ENCODE measurements at regions not wholly inside any gene's neighbourhood (a gene's known extent, or its start where the extent isn't known, plus 50 kb on each side); places are given as distances from the start of the nearest gene placed in this dataset.

GRCh38 chr18:68034296-68034695, 517.8 kb upstream of the DSEL start:
- Histone ChIP-seq H3K36me3 (ENCODE audit: insufficient read depth, low read length) (no peaks in the 10 kb centered on the region), H3K27me3 (ENCODE audit: control insufficient read depth in 1 of 2, insufficient read depth in 2 of 2, low read length in 2 of 2) (no peaks in the 10 kb centered on the region), H3K9ac (ENCODE audit: low read length) (no peak overlapping the region), H3K27ac (ENCODE audit: low read depth, low read length) (no peak overlapping the region), H3K4me1 (ENCODE audit: insufficient read depth, low read length) (no peaks in the 10 kb centered on the region), H3K9me3 (ENCODE audit: low read length) (no peaks in the 10 kb centered on the region), H3K4me3 (ENCODE audit: low read depth in 1 of 2, low read length in 2 of 2) (no peak overlapping the region)

GRCh38 chr18:68033466-68033865, 516.9 kb upstream of the DSEL start:
- no peak overlapping the region for H3K4me3 ChIP-seq (ENCODE audit: low read depth in 1 of 2, low read length in 2 of 2)
- no peak overlapping the region for H3K9ac ChIP-seq (ENCODE audit: low read length)
- H3K4me1 ChIP-seq (ENCODE audit: insufficient read depth, low read length): no peaks in the 10 kb centered on the region
- H3K9me3 ChIP-seq (ENCODE audit: low read length): no peaks in the 10 kb centered on the region
- H3K36me3 ChIP-seq (ENCODE audit: insufficient read depth, low read length): no peaks in the 10 kb centered on the region
- H3K27ac ChIP-seq (ENCODE audit: low read depth, low read length): no peak overlapping the region
- H3K27me3 ChIP-seq (ENCODE audit: control insufficient read depth in 1 of 2, insufficient read depth in 2 of 2, low read length in 2 of 2): no peaks in the 10 kb centered on the region

DNA sequence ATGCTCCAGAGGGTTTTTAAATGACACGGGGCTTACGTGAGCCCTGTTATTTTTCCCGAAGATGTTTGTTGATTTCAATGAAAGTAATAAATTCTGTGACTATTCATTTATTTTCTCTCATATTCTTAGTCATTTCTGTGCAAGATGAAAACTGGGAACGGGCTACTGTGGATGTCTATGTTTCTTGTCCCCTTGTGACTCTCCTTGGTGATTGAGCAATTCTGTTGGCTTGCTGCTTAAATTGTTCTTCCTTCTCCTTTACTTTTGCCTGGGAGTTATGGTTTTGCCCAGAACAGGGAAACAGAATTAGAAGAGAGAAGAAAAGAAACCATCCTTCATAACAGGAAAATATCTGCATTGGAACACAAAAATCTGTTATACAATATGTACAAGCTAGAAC, 508.2 kb upstream of the DSEL start:
- H3K4me3 ChIP-seq (ENCODE audit: low read depth in 1 of 2, low read length in 2 of 2): no peak overlapping the region
- no peaks in the 10 kb centered on the region for H3K4me1 ChIP-seq (ENCODE audit: insufficient read depth, low read length)
- no peak overlapping the region for H3K27ac ChIP-seq (ENCODE audit: low read depth, low read length)
- H3K27me3 ChIP-seq (ENCODE audit: control insufficient read depth in 1 of 2, insufficient read depth in 2 of 2, low read length in 2 of 2): no peaks in the 10 kb centered on the region
- H3K36me3 ChIP-seq (ENCODE audit: insufficient read depth, low read length): no peaks in the 10 kb centered on the region
- no peak overlapping the region for H3K9ac ChIP-seq (ENCODE audit: low read length)
- no peaks in the 10 kb centered on the region for H3K9me3 ChIP-seq (ENCODE audit: low read length)

DNA sequence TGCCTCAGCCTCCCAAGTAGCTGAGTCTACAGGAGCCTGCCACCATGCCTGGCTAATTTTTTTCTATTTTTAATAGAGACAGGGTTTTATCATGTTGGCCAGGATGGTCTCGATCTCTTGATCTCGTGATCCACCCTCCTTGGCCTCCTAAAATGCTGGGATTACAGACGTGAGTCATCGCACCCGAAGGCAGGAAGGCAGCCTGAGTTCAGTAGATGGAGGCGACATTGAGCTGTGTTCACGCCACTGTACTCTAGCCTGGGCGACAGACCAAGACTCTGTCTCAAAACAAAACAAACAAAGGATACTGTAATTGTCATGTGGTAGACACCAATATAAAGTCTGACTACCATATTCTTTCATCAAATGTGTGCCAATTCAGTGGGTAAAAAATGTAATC, 500.9 kb upstream of the DSEL start:
- Histone ChIP-seq H3K9me3 (ENCODE audit: low read length) (no peaks in the 10 kb centered on the region), H3K9ac (ENCODE audit: low read length) (no peak overlapping the region), H3K36me3 (ENCODE audit: insufficient read depth, low read length) (no peaks in the 10 kb centered on the region), H3K27me3 (ENCODE audit: control insufficient read depth in 1 of 2, insufficient read depth in 2 of 2, low read length in 2 of 2) (no peaks in the 10 kb centered on the region), H3K4me1 (ENCODE audit: insufficient read depth, low read length) (no peaks in the 10 kb centered on the region), H3K4me3 (ENCODE audit: low read depth in 1 of 2, low read length in 2 of 2) (no peak overlapping the region), H3K27ac (ENCODE audit: low read depth, low read length) (no peak overlapping the region)

DNA sequence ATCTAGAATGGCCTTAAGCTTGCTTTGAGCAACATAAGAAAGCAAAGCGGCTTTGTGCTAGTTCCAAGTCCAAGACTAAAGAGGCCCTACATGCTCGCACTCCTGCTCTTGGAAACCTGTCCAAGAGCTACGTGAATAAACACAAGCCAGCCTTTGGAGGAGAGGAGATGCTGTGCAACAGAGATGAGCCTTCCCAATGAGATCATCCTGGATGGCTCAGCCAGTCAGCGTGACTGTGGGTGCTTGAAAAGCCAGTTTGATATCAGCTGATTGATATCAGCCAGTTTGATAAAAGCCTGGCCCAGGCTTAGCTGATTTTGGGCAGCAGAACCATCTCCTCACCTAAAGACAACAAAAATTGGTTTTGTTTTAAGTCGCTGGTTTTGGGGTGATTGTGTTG, 481.0 kb upstream of the DSEL start:
- Histone ChIP-seq H3K4me3 (ENCODE audit: low read depth in 1 of 2, low read length in 2 of 2) (no peak overlapping the region), H3K9ac (ENCODE audit: low read length) (no peak overlapping the region), H3K4me1 (ENCODE audit: insufficient read depth, low read length) (no peaks in the 10 kb centered on the region), H3K27ac (ENCODE audit: low read depth, low read length) (no peak overlapping the region), H3K36me3 (ENCODE audit: insufficient read depth, low read length) (no peaks in the 10 kb centered on the region), H3K27me3 (ENCODE audit: control insufficient read depth in 1 of 2, insufficient read depth in 2 of 2, low read length in 2 of 2) (no peaks in the 10 kb centered on the region), H3K9me3 (ENCODE audit: low read length) (no peaks in the 10 kb centered on the region)

GRCh38 chr18:67995769-67996168, 479.2 kb upstream of the DSEL start:
- no peak overlapping the region for H3K9ac ChIP-seq (ENCODE audit: low read length)
- H3K4me1 ChIP-seq (ENCODE audit: insufficient read depth, low read length): no peaks in the 10 kb centered on the region
- no peaks in the 10 kb centered on the region for H3K27me3 ChIP-seq (ENCODE audit: control insufficient read depth in 1 of 2, insufficient read depth in 2 of 2, low read length in 2 of 2)
- H3K4me3 ChIP-seq (ENCODE audit: low read depth in 1 of 2, low read length in 2 of 2): no peak overlapping the region
- no peak overlapping the region for H3K27ac ChIP-seq (ENCODE audit: low read depth, low read length)
- H3K9me3 ChIP-seq (ENCODE audit: low read length): no peaks in the 10 kb centered on the region
- H3K36me3 ChIP-seq (ENCODE audit: insufficient read depth, low read length): no peaks in the 10 kb centered on the region

GRCh38 chr18:67980241-67980640, 463.7 kb upstream of the DSEL start:
- H3K27ac ChIP-seq (ENCODE audit: low read depth, low read length): no peak overlapping the region
- H3K4me1 ChIP-seq (ENCODE audit: insufficient read depth, low read length): no peaks in the 10 kb centered on the region
- no peaks in the 10 kb centered on the region for H3K36me3 ChIP-seq (ENCODE audit: insufficient read depth, low read length)
- H3K9me3 ChIP-seq (ENCODE audit: low read length): no peaks in the 10 kb centered on the region
- H3K9ac ChIP-seq (ENCODE audit: low read length): no peak overlapping the region
- no peak overlapping the region for H3K4me3 ChIP-seq (ENCODE audit: low read depth in 1 of 2, low read length in 2 of 2)
- H3K27me3 ChIP-seq (ENCODE audit: control insufficient read depth in 1 of 2, insufficient read depth in 2 of 2, low read length in 2 of 2): no peaks in the 10 kb centered on the region

GRCh38 chr18:67977067-67977616, 460.6 kb upstream of the DSEL start:
- H3K9ac ChIP-seq (ENCODE audit: low read length): no peak overlapping the region
- no peaks in the 10 kb centered on the region for H3K27me3 ChIP-seq (ENCODE audit: control insufficient read depth in 1 of 2, insufficient read depth in 2 of 2, low read length in 2 of 2)
- no peaks in the 10 kb centered on the region for H3K4me1 ChIP-seq (ENCODE audit: insufficient read depth, low read length)
- H3K27ac ChIP-seq (ENCODE audit: low read depth, low read length): no peak overlapping the region
- H3K36me3 ChIP-seq (ENCODE audit: insufficient read depth, low read length): no peaks in the 10 kb centered on the region
- no peak overlapping the region for H3K4me3 ChIP-seq (ENCODE audit: low read depth in 1 of 2, low read length in 2 of 2)
- no peaks in the 10 kb centered on the region for H3K9me3 ChIP-seq (ENCODE audit: low read length)

DNA sequence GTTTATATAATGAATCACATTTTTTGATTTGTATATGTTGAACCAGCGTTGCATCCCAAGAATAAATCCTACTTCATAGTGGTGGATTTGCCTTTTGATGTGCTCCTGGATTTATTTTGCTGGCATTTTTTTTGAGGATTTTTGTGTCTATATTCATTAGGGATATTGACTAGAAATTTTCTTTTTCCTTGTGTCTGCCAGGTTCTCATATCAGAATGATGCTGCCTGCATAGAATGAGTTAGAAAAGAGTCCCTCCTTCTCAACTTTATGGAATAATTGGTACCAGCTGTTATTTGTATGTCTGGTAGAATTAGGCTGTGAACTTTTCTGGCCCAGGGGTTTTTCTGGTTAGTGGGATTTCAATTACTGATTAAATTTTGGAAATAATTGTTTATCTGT, 457.4 kb upstream of the DSEL start:
- Histone ChIP-seq H3K9ac (ENCODE audit: low read length) (no peak overlapping the region), H3K4me3 (ENCODE audit: low read depth in 1 of 2, low read length in 2 of 2) (no peak overlapping the region), H3K4me1 (ENCODE audit: insufficient read depth, low read length) (no peaks in the 10 kb centered on the region), H3K27ac (ENCODE audit: low read depth, low read length) (no peak overlapping the region), H3K9me3 (ENCODE audit: low read length) (no peaks in the 10 kb centered on the region), H3K36me3 (ENCODE audit: insufficient read depth, low read length) (no peaks in the 10 kb centered on the region), H3K27me3 (ENCODE audit: control insufficient read depth in 1 of 2, insufficient read depth in 2 of 2, low read length in 2 of 2) (no peaks in the 10 kb centered on the region)

DNA sequence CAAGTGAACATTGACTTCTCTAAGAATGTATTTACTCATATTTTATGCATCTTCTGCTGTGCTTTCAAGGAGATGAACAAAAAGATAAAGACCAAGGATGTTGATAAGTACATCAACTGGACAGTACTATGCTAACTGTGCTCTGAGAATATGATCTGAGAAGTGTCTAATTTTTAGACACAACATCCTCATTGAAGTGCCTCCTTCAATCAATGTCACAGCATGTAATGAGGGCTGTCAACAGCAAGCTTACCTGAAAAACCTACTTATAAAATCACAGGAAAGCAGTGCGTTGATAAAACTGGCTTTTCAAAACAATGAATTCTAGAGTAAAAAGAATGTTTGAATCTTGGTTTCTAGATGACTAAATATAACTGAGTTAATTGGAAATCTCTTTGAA, 452.9 kb upstream of the DSEL start:
- H3K36me3 ChIP-seq (ENCODE audit: insufficient read depth, low read length): no peaks in the 10 kb centered on the region
- no peaks in the 10 kb centered on the region for H3K4me1 ChIP-seq (ENCODE audit: insufficient read depth, low read length)
- H3K9me3 ChIP-seq (ENCODE audit: low read length): no peaks in the 10 kb centered on the region
- no peak overlapping the region for H3K4me3 ChIP-seq (ENCODE audit: low read depth in 1 of 2, low read length in 2 of 2)
- no peak overlapping the region for H3K9ac ChIP-seq (ENCODE audit: low read length)
- no peak overlapping the region for H3K27ac ChIP-seq (ENCODE audit: low read depth, low read length)
- H3K27me3 ChIP-seq (ENCODE audit: control insufficient read depth in 1 of 2, insufficient read depth in 2 of 2, low read length in 2 of 2): no peaks in the 10 kb centered on the region

- Histone ChIP-seq H3K9ac (ENCODE audit: low read length) (no peak overlapping the region), H3K27ac (ENCODE audit: low read depth, low read length) (no peak overlapping the region), H3K4me1 (ENCODE audit: insufficient read depth, low read length) (no peaks in the 10 kb centered on the region)
Measured at GRCh38 chr18:67966224-67966623, 449.7 kb upstream of the DSEL start.

DNA sequence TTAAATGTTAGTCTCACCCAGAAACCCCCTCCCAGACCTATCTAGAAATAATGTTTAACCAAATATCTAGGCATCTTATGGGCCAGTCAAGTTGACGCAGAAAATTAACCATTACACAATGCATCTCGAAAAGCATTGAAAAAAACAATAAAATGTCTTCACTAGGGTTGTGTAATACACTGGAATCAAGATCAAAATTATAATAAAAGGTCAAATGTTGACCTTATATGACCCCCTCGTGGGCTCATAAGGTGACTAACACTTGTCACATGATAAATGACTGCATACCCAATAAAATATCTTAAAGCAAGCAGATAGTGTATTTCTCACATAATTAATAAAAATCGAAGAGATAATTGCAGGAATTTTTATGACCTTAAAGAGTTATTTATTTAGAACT, 447.9 kb upstream of the DSEL start:
- Histone ChIP-seq H3K27me3 (ENCODE audit: control insufficient read depth in 1 of 2, insufficient read depth in 2 of 2, low read length in 2 of 2) (no peaks in the 10 kb centered on the region), H3K36me3 (ENCODE audit: insufficient read depth, low read length) (no peaks in the 10 kb centered on the region), H3K27ac (ENCODE audit: low read depth, low read length) (no peak overlapping the region), H3K4me1 (ENCODE audit: insufficient read depth, low read length) (no peaks in the 10 kb centered on the region), H3K4me3 (ENCODE audit: low read depth in 1 of 2, low read length in 2 of 2) (no peak overlapping the region), H3K9ac (ENCODE audit: low read length) (no peak overlapping the region), H3K9me3 (ENCODE audit: low read length) (no peaks in the 10 kb centered on the region)

More at GRCh38 chr18:67966224-67966623, 449.7 kb upstream of the DSEL start:
- no peak overlapping the region for H3K4me3 ChIP-seq (ENCODE audit: low read depth in 1 of 2, low read length in 2 of 2)
- no peaks in the 10 kb centered on the region for H3K9me3 ChIP-seq (ENCODE audit: low read length)
- H3K36me3 ChIP-seq (ENCODE audit: insufficient read depth, low read length): no peaks in the 10 kb centered on the region
- no peaks in the 10 kb centered on the region for H3K27me3 ChIP-seq (ENCODE audit: control insufficient read depth in 1 of 2, insufficient read depth in 2 of 2, low read length in 2 of 2)

Data from muscle layer of colon (tissue), 2 donors.